HG02759 (cell line): ENCODE measurements at regions not wholly inside any gene's neighbourhood (a gene's known extent, or its start where the extent isn't known, plus 50 kb on each side); places are given as distances from the start of the nearest gene placed in this dataset.

Experiments used
- ATAC-seq: cut with Tn5 transposase; IDR thresholded peaks from one replicate; pipeline ENCODE4 v1.9.1; 2021; ENCODE audit warnings: mild to moderate bottlenecking, moderate library complexity; ENCODE audit not compliant: unreplicated experiment

- ATAC-seq, result no peak
Observed at GRCh38 chr12:78683031-78683430, 181.5 kb upstream of the SYT1 start.

DNA sequence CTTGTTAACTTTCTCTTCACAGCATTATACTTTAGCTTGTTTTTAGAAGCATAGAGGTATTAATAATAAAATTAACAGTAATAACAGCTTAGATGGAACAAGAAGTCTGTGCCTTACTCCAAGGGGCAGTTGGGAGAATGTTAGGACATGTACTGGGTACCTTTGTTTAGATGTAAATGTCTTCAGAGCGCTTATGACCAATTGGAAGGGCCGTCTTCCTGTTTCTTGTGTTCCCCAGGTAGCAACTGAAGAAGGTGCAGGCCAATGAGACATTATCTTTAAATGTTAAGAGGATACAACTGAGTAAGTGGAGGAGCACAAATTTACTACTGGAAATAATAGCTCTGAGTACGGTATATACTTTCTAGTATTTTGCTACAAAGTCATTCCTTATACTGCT is 180.9 kb upstream of the SYT1 start:
- ATAC-seq, result no peak

DNA sequence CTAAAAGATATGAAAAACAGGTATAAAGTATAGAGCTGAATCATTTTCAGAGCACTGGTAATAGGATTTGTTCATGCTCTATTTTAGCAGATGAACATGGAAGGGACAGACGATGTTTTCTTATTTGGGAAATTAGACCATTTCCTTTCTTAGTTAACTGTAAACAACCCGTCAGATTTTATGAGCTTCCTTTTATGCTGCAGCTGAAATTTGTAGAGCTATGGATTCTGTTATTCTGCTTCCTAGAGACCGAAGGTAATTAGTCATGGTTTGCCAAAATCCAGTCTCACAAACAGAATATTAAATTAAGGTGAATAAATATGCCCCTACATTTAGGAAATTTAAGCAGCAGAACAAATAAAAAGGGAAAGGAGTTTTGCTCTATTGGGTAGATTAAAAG is 180.2 kb upstream of the SYT1 start:
- no peak for ATAC-seq

- ATAC-seq, result no peak
Observed at GRCh38 chr12:78695749-78696148, 168.8 kb upstream of the SYT1 start.

GRCh38 chr12:78696267-78696666 is 168.3 kb upstream of the SYT1 start:
- no peak for ATAC-seq

DNA sequence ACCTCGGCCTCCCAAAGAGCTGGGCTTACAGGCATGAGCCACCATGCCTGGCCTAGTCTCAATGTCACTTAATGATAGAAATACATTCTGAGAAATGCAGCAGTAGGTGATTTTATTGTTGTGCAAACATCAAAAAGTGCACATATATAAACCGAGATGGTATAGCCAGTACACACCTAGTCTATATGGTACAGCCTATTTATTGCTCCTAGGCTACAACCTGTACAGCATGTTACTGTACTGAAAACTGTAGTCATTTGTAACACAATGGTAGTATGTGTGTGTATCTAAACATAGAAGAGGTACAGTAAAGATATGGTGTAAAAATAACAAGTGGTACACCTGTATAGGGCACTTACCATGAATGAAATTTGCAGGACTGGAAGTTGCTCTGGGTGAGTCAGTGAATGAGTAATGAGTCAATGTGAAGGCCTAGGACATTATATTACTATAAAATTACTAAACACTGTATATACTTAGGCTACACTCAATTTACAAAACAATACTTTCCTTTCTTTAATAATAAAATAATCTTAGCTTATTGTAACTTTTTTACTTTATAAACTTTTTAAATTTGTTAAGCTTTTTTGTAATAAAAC is 166.7 kb upstream of the SYT1 start:
- ATAC-seq, result no peak

GRCh38 chr12:78698747-78699146 is 165.8 kb upstream of the SYT1 start:
- ATAC-seq, result no peak

DNA sequence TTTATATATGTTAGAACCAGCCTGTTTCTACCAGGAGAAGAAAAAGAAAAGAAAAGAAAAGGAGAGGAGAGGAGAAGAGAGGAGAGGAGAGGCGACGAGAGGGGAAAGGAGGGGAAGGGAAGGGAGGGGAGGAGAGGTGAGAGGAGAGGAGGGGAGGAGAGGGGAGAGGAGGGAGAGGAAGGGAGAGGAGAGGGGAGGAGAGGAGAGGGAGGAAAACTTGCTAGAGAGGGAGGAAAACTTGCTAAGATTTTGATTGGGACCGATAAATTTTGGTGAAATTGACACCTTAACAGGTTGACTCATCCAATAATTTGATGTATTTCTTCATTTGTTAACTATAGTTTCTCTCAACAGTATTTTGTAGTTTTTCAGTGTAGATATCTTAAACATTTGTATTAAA is 164.0 kb upstream of the SYT1 start:
- ATAC-seq, result no peak

- ATAC-seq, result no peak
Observed at GRCh38 chr12:78703820-78704525, 160.6 kb upstream of the SYT1 start.

DNA sequence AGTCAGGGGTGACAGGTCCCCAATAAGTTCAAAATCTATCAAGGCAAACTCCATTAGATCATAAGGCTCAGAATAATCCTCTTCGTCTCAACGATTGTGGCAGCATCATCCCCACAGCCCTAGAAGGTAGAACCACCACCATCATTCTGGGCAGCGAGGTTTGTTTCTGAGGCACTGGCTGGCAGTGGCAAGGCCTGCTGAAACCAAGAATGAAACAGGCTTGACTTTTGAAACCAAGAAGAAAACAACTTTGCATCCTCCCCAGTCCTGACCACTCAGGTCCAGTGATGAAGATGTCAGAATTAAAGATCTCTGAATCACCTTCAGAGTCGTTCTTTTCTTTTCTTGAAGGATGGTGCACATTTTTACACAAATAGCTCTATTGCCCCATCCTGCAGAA is 152.6 kb upstream of the SYT1 start:
- no peak for ATAC-seq

GRCh38 chr12:78712834-78713481 is 151.6 kb upstream of the SYT1 start:
- ATAC-seq, result no peak

DNA sequence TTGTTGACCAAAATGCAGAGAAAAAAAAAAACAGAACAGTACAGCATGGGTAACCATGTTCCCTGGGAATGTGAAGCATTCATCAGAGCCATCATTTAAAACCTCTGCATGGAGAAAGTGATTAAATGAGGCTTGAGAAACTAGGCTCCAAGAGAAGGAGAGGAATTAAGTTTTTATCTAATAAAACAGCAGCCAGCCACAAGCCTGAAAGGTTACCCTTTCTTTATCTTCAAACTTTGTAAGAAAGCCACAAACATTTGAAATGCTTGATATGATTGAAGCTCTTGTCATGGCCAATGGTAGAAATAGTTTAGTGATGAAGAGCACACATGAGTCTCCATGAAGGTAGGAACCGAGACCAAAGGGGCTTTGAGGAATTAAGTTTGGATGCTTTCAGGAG is 144.9 kb upstream of the SYT1 start:
- no peak for ATAC-seq

DNA sequence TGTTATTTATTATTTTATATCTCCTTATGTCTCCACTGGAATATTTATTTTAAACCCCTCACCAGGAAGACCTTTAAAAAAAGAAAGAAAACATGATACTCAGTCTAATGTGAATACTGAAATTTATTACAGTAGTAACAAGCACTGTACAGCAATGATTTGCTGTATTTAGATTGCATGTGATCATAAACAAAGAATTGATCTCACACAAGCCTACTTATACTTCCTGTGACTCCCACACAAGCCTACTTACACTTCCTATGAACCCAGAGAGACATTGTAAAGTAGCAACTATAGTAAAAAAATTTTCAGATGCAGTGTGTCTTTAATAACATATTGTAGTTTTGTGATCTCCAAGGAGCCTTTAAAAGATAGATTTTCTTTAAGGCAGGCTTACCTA is 142.7 kb upstream of the SYT1 start:
- no peak for ATAC-seq

GRCh38 chr12:78725033-78725432 is 139.5 kb upstream of the SYT1 start:
- ATAC-seq, result no peak

DNA sequence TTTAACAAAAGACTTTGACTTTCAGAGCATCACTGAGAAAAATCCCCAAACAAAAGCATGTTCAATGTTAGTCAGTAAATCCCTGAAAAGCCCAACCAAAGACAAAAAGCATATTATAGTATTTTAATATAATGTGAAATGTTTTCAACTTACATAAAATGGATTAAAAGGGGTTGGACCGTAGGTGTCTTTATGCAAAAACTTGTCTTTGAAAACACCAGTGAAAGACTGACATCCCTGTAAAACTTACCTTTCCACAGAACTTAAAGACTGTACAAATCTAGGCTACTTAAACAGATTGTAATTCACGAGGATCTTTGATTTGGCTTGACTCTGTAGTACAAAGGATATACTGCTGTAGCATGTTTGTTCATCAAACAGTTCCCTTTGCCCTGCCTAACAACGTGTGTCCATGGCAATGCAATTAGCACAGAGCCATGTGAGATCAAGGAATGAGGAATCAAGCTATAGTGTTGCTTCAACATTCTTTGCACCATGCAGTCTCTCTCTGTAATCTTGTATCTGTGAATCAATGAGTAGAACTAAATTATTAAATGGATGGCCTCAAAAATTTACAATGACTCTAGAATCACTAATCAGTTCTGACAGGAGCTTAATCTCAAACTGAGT is 138.5 kb upstream of the SYT1 start:
- ATAC-seq, result no peak

DNA sequence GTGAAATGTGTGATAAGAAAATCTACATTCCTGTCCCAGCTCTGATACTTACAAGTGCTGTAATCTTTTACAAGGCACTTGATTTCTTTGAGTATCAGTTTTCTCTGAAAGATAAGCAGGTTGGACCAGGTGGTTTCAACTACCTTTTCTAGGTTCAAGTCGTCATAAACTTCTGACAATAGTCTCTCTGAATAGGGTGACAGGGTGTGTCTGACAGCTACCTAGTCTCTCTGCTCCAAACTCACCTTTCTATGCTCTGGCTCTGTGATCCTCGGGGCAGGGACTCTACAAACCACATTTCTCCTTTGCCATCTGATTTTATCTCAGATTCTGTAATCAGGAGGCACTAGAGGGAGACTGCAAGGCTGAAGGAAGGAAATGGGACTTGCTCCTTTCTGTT is 137.7 kb upstream of the SYT1 start:
- ATAC-seq, result no peak

DNA sequence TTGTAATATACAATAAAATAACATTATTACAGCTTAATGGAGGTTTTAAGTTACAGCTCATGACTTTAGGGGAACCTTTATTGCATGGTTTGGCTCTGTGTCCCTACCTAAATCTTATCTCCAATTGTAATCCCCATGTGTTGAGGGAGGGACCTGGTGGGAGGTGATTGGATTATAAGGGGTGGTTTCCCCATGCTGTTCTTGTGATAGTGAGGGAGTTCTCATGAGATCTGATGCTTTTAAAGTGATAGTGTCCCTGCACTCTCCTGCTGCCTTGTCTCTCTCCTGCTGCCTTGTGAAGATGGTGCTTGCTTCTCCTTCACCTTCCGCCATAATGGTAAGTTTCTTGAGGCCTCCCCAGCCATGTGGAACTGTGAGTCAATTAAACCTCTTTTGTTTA is 132.1 kb upstream of the SYT1 start:
- no peak for ATAC-seq

DNA sequence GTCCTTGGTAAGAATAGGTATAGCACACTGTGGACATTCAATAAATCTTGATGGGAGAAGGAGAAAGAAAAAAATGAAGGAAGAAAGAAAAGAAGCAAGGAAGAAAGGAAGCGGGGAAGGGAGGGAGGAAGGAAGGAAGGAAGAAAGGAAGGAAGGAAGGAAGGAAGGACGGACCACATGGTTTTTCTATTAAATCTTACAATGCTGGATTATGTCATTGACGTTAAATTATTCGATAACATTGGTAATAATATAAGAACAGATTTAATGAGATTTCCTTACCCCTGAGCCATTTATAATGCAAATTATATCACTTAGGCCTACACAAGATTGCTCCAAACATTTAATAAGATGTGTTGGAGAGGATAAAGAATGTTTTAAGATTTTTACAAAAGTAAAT is 124.9 kb upstream of the SYT1 start:
- ATAC-seq, result no peak

- no peak for ATAC-seq
Observed at GRCh38 chr12:78746001-78746400, 118.6 kb upstream of the SYT1 start.

DNA sequence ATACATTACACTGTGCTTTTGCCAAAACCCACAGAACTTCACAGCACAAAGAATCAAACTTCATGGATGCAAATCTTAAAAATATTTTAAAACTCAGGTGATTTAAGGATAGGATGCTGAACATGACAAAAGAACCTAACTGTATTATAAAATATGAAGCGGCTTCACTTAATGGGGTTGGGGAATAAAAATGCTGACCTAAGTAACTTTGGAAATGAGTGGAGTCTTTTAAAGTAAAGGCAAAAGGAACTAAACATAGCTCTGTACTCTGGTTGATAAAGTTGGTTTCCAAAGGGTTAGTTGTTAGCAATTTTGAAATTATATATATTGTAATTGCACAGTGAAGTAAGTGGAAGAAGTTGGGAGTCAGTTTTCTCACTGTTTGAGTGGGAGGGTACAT is 111.5 kb upstream of the SYT1 start:
- no peak for ATAC-seq

- no peak for ATAC-seq
Observed at GRCh38 chr12:78756936-78757335, 107.6 kb upstream of the SYT1 start.

DNA sequence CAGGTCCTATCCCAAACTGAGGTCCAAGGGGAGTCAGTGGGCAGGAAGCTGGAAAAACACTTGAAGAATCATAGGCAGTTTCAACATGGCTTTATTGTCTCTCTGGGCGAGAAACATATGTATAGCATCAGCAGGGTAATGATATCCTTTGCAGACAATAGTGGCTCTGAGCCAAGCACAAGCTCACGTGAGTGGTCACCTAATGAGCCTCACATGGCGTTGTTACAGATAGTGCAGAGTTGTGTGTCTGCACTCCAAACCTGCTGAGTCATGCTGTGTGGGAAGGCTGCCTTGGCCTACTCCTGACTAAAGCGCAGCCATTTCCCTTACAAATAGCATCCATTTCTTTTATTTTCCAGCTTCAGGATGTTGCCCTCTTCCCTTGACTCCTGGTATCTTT is 105.2 kb upstream of the SYT1 start:
- ATAC-seq, result no peak
